GM18858 (cell line): ENCODE measurements at regions not wholly inside any gene's neighbourhood (a gene's known extent, or its start where the extent isn't known, plus 50 kb on each side); places are given as distances from the start of the nearest gene placed in this dataset.
"Not testable (repeated sequence)": the region's sequence is repeated elsewhere in the genome, so short reads cannot be mapped to it uniquely, and the experiment has no call there.

Experiments used
- ATAC-seq: cut with Tn5 transposase; IDR thresholded peaks from one replicate; pipeline ENCODE4 v1.9.1; 2021; ENCODE audit not compliant: unreplicated experiment

- no peak for ATAC-seq
Measured at GRCh38 chr12:93079271-93079670, 150.2 kb upstream of the EEA1 start.

GRCh38 chr12:93079976-93080375, 150.9 kb upstream of the EEA1 start:
- no peak for ATAC-seq

GRCh38 chr12:93080452-93080851, 151.4 kb upstream of the EEA1 start:
- ATAC-seq = no peak

GRCh38 chr12:93080994-93081809, 152.1 kb upstream of the EEA1 start:
- ATAC-seq = no peak

GRCh38 chr12:93081810-93082165, 152.7 kb upstream of the EEA1 start:
- no peak for ATAC-seq

- no peak for ATAC-seq
Measured at GRCh38 chr12:93085383-93086287, 156.5 kb upstream of the EEA1 start.

- no peak for ATAC-seq
Measured at GRCh38 chr12:93086288-93086727, 157.2 kb upstream of the EEA1 start.

GRCh38 chr12:93087840-93088610, 158.9 kb upstream of the EEA1 start:
- ATAC-seq = no peak

GRCh38 chr12:93089805-93090569, 160.9 kb upstream of the EEA1 start:
- no peak for ATAC-seq

GRCh38 chr12:93090731-93091172, 161.7 kb upstream of the EEA1 start:
- ATAC-seq = no peak

- no peak for ATAC-seq
Measured at GRCh38 chr12:93091886-93092648, 163.0 kb upstream of the EEA1 start.

- no peak for ATAC-seq
Measured at GRCh38 chr12:93092649-93092945, 163.5 kb upstream of the EEA1 start.

GRCh38 chr12:93093243-93093642, 164.1 kb upstream of the EEA1 start:
- ATAC-seq = no peak

- not testable (repeated sequence) for ATAC-seq
Measured at GRCh38 chr12:93094222-93094621, 165.1 kb upstream of the EEA1 start.

- ATAC-seq = peak; percentile 92
Measured at GRCh38 chr12:93094988-93095737, 166.1 kb upstream of the EEA1 start.

- no peak for ATAC-seq
Measured at GRCh38 chr12:93097417-93097816, 168.3 kb upstream of the EEA1 start.

GRCh38 chr12:93098077-93098476, 169.0 kb upstream of the EEA1 start:
- ATAC-seq = no peak

- no peak for ATAC-seq
Measured at GRCh38 chr12:93099792-93100191, 170.7 kb upstream of the EEA1 start.

- ATAC-seq = no peak
Measured at GRCh38 chr12:93100610-93101009, 171.5 kb upstream of the EEA1 start.
